ENCODE measurements at regions not wholly inside any gene's neighbourhood (a gene's known extent, or its start where the extent isn't known, plus 50 kb on each side); places are given as distances from the start of the nearest gene placed in this dataset.

GRCh38 chr10:118970770-118971169 is 58.7 kb upstream of the NANOS1 start:
- POLR2A ChIA-PET, result no interaction called here
- no peak for DNase-seq (ENCODE audit: low read depth, low spot score)
- CTCF ChIA-PET, result no interaction called here

More at GRCh38 chr10:118970770-118971169, 58.7 kb upstream of the NANOS1 start:
- no peaks in the 10 kb centered on the region for H3K27me3 ChIP-seq (ENCODE audit: insufficient read depth, low read length)
- ATAC-seq, result no peak
- no peak overlapping the region for H2AFZ ChIP-seq (ENCODE audit: low read depth, low read length, poor library complexity, severe bottlenecking)
- RAD21 ChIA-PET (ENCODE audit: low non-redundant PET in 1 of 2, low total read pairs in 2 of 2, uncharacterized antibody in 2 of 2, unreplicated experiment in 2 of 2), result no interaction called here
- H3K4me2 ChIP-seq (ENCODE audit: low read length), result no peak overlapping the region
- H3K9me3 ChIP-seq (ENCODE audit: control insufficient read depth in 1 of 2, insufficient read depth in 1 of 2, low read depth in 1 of 2, low read length in 2 of 2), result peaks cover 7 to 10% of the 10 kb centered on the region in 2 experiments; a peak in 3 of 4 replicates
- TF ChIP-seq FOSL1 (IDR thresholded peaks at IDR 0.05; ENCODE audit: low read depth), result no peak
- TF ChIP-seq ELF1 (IDR thresholded peaks at IDR 0.05; ENCODE audit: borderline replicate concordance, low read depth), result no peak
- TF ChIP-seq EGR1 (IDR thresholded peaks at IDR 0.05; ENCODE audit: low read depth), result no peak
- no peak for TF ChIP-seq ZBTB33 (IDR thresholded peaks at IDR 0.05; ENCODE audit: extremely low read depth, insufficient replicate concordance, low read length)
- TF ChIP-seq ZNF274 (IDR thresholded peaks at IDR 0.05; ENCODE audit: low read depth, low read length), result no peak
- TF ChIP-seq ATF3 (IDR thresholded peaks at IDR 0.05), result no peak
- no peak for TF ChIP-seq POLR2A (IDR thresholded peaks at IDR 0.05; ENCODE audit: borderline replicate concordance, extremely low read depth, insufficient read depth, insufficient read length)
- no peak for TF ChIP-seq SP1 (IDR thresholded peaks at IDR 0.05; ENCODE audit: low read depth)
- no peak for TF ChIP-seq REST (IDR thresholded peaks at IDR 0.05; ENCODE audit: low read depth)
- no peak for TF ChIP-seq RAD21 (IDR thresholded peaks at IDR 0.05; ENCODE audit: low read depth)
- TF ChIP-seq POLR2AphosphoS5 (IDR thresholded peaks at IDR 0.05; ENCODE audit: low read depth, low read length), result no peak
- no peak for TF ChIP-seq JUND (IDR thresholded peaks at IDR 0.05)
- no peak for TF ChIP-seq CBX3 (IDR thresholded peaks at IDR 0.05; ENCODE audit: low read depth)
- TF ChIP-seq EZH2 (IDR thresholded peaks at IDR 0.05), result no peak
- TF ChIP-seq TCF7L2 (IDR thresholded peaks at IDR 0.05; ENCODE audit: borderline replicate concordance, extremely low read depth, insufficient read depth, insufficient read length), result no peak
- TF ChIP-seq EZH2phosphoT487 (IDR thresholded peaks at IDR 0.05; ENCODE audit: borderline replicate concordance), result no peak
- TF ChIP-seq YY1 (IDR thresholded peaks at IDR 0.05; ENCODE audit: extremely low read depth, insufficient replicate concordance, low read depth, low read length), result no peak
- TF ChIP-seq ZFX (IDR thresholded peaks at IDR 0.05), result no peak
- no peak for TF ChIP-seq CEBPB (IDR thresholded peaks at IDR 0.05; ENCODE audit: low read depth)
- no peaks in the 10 kb centered on the region for H4K20me1 ChIP-seq (ENCODE audit: insufficient read depth)
- H3K4me3 ChIP-seq (replicated peaks in 1 of 2; ENCODE audit: low read depth in 1 of 2, low read length in 2 of 2), result no peak overlapping the region
- no peaks in the 10 kb centered on the region for H3K9me2 ChIP-seq (ENCODE audit: insufficient read depth)
- no peak overlapping the region for H3K9ac ChIP-seq (ENCODE audit: low read length)
- no peaks in the 10 kb centered on the region for H3K79me2 ChIP-seq (ENCODE audit: insufficient read depth, low read length)
- no peak overlapping the region for H3K27ac ChIP-seq (ENCODE audit: low read depth, low read length)
- no peaks in the 10 kb centered on the region for H3K36me3 ChIP-seq (ENCODE audit: control insufficient read depth in 1 of 2, insufficient read depth in 2 of 2, low read length in 2 of 2)
- BruUV-seq (replicated peaks), result no TSS peak
- peaks cover 0 to 7% of the 10 kb centered on the region in 2 experiments; a peak in 2 of 4 replicates for H3K4me1 ChIP-seq (ENCODE audit: control insufficient read depth in 1 of 2, insufficient read depth in 2 of 2, low read length in 2 of 2)
- intact Hi-C loops (cut with micrococcal nuclease), result no loop called here

All from HCT116 (cell line).